Stimulated activated CD8-positive, alpha-beta memory T cell treated with anti-CD3 and anti-CD28 coated beads, Interleukin-4, amount 100 ng/mL, for 4 hours (primary cell): ENCODE measurements at regions not wholly inside any gene's neighbourhood (a gene's known extent, or its start where the extent isn't known, plus 50 kb on each side); places are given as distances from the start of the nearest gene placed in this dataset.

ENCODE experiments used
- DNase-seq, 2 donors: peaks; one replicate each; pipeline ENCODE4 v3.0.0-alpha.2; 2020; ENCODE audit warnings: low read depth in 2 of 2, low spot score in 1 of 2

GRCh38 chr1:30437059-30437576 is 286.3 kb downstream of the MATN1 start:
- no peak for DNase-seq

- no peak for DNase-seq
Observed at GRCh38 chr1:30427545-30427944, 295.8 kb downstream of the MATN1 start.

GRCh38 chr1:30425046-30425445 is 298.3 kb downstream of the MATN1 start:
- DNase-seq = no peak

- no peak for DNase-seq
Observed at GRCh38 chr1:30423570-30423969, 299.8 kb downstream of the MATN1 start.

- no peak for DNase-seq
Observed at GRCh38 chr1:30422251-30422650, 301.1 kb downstream of the MATN1 start.

GRCh38 chr1:30420519-30421050 is 302.8 kb downstream of the MATN1 start:
- DNase-seq = no peak

- DNase-seq = no peak
Observed at GRCh38 chr1:30419831-30420230, 303.6 kb downstream of the MATN1 start.

GRCh38 chr1:30418939-30419720 is 304.3 kb downstream of the MATN1 start:
- DNase-seq = no peak

GRCh38 chr1:30418061-30418938 is 305.1 kb downstream of the MATN1 start:
- DNase-seq = no peak

GRCh38 chr1:30417701-30418046 is 305.7 kb downstream of the MATN1 start:
- DNase-seq = no peak

GRCh38 chr1:30417001-30417700 is 306.2 kb downstream of the MATN1 start:
- no peak for DNase-seq

GRCh38 chr1:30416221-30416820 is 307.1 kb downstream of the MATN1 start:
- DNase-seq = no peak

- no peak for DNase-seq
Observed at GRCh38 chr1:30415171-30415940, 308.0 kb downstream of the MATN1 start.

- DNase-seq = no peak
Observed at GRCh38 chr1:30414851-30415165, 308.6 kb downstream of the MATN1 start.

- DNase-seq = no peak
Observed at GRCh38 chr1:30414086-30414850, 309.1 kb downstream of the MATN1 start.

GRCh38 chr1:30413606-30414005 is 309.8 kb downstream of the MATN1 start:
- DNase-seq = no peak

GRCh38 chr1:30413111-30413440 is 310.3 kb downstream of the MATN1 start:
- DNase-seq = no peak

GRCh38 chr1:30412241-30413110 is 310.9 kb downstream of the MATN1 start:
- DNase-seq = no peak

- DNase-seq = no peak
Observed at GRCh38 chr1:30411206-30411605, 312.2 kb downstream of the MATN1 start.
